ENCODE measurements at regions not wholly inside any gene's neighbourhood (a gene's known extent, or its start where the extent isn't known, plus 50 kb on each side); places are given as distances from the start of the nearest gene placed in this dataset.
"Not testable (repeated sequence)": the region's sequence is repeated elsewhere in the genome, so short reads cannot be mapped to it uniquely, and the experiment has no call there.

DNA sequence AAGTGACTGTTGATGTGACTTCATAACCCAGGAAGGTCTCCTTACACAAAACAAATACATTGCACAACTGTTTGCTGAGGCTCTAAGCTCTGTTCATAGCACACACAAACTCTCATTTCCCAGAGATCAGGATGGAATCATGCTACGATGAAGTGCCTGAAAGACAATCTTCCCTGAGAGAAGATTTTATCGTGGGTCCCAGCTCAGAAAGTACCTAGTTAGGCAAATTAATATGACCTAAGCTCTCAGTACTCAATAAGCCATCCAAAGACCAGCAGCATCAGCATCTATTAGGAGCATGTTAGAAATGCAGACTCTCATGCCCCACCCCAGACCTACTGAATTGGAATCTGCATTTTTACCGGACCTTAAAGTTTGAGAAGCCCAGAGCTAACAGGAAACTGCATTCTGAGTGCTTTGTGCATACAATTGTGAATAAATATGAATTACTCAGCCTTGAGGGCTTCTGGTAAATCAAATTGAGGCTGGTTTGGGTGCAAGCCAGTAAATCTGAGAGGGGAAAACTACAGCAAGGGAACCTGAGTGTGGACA is 161.5 kb upstream of the C2CD4B start:
- H3K4me3 ChIP-seq (ENCODE audit: control insufficient read depth, low read depth, low read length): no peak overlapping the region
- no peak for DNase-seq (ENCODE audit: low read depth)
- TF ChIP-seq, protein P1, sequence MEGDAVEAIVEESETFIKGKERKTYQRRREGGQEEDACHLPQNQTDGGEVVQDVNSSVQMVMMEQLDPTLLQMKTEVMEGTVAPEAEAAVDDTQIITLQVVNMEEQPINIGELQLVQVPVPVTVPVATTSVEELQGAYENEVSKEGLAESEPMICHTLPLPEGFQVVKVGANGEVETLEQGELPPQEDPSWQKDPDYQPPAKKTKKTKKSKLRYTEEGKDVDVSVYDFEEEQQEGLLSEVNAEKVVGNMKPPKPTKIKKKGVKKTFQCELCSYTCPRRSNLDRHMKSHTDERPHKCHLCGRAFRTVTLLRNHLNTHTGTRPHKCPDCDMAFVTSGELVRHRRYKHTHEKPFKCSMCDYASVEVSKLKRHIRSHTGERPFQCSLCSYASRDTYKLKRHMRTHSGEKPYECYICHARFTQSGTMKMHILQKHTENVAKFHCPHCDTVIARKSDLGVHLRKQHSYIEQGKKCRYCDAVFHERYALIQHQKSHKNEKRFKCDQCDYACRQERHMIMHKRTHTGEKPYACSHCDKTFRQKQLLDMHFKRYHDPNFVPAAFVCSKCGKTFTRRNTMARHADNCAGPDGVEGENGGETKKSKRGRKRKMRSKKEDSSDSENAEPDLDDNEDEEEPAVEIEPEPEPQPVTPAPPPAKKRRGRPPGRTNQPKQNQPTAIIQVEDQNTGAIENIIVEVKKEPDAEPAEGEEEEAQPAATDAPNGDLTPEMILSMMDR (conservative IDR thresholded peaks at IDR 0.05; ENCODE audit: control insufficient read depth, insufficient read depth, low read depth, low read length): no peak

DNA sequence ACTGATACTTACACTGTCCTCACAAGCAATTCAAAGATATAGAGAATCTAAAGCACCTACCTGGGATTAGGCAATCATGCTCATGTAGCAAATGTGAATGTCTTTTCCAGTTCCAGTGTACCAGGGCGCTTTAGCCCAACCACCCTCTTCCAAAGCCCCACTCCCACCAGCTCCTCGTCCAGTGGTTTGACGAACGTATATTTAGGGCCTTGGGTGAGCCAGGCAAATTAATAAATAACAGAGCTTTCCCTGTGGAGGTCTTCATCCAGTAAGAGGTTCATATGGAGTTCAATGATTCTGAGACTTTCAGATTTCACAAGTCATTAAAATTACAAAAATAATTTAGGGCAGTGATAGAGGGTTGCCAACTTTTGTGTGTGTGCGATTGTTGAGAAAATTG is 162.3 kb upstream of the C2CD4B start:
- no peak for DNase-seq (ENCODE audit: low read depth)
- TF ChIP-seq, protein P1 (conservative IDR thresholded peaks at IDR 0.05; ENCODE audit: control insufficient read depth, insufficient read depth, low read depth, low read length): no peak
- H3K4me3 ChIP-seq (ENCODE audit: control insufficient read depth, low read depth, low read length): no peak overlapping the region

GRCh38 chr15:62332472-62332871 is 167.4 kb upstream of the C2CD4B start:
- not testable (repeated sequence) for DNase-seq (ENCODE audit: low read depth); H3K4me3 ChIP-seq (ENCODE audit: control insufficient read depth, low read depth, low read length)

DNA sequence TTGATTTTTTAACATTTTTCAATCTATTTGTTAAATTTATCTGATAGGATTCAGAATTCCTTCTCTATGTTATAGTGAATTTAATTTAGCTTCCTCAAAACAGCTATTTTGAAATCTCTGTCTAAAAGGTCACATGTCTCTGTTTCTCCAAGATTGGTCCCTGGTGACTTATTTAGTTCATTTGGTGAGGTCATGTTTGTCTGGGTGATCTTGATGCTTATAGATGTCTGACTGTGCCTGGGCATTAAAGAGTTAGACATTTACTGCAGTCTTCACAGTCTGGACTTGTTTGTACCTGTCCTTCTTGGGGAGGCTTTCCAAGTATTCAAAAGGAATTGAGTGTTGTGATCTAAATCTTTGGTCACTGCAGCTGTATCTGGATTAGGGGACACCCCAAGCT is 169.5 kb upstream of the C2CD4B start:
- TF ChIP-seq, protein P1 (conservative IDR thresholded peaks at IDR 0.05; ENCODE audit: control insufficient read depth, insufficient read depth, low read depth, low read length): no peak
- no peak overlapping the region for H3K4me3 ChIP-seq (ENCODE audit: control insufficient read depth, low read depth, low read length)
- peak; percentile 11 for DNase-seq (ENCODE audit: low read depth)

DNA sequence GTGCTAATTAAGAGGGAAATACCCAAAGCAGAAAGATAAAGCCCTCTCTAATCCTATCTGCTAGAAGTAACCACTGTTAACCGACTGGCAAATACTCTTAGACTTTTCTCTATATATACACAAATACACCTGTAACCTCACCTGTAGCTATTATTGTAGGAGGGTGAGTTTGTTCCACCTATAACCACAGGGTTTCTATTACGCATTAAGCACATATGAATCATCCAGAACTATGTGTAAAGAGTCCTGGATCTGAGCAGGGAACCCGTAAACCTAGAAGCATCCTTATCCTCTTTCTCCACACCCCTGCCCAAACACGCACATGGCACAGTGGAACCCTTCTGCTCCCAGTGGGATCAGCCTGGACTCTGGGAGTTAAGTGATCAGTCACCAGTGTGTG is 172.8 kb upstream of the C2CD4B start:
- DNase-seq (ENCODE audit: low read depth): no peak
- no peak overlapping the region for H3K4me3 ChIP-seq (ENCODE audit: control insufficient read depth, low read depth, low read length)
- TF ChIP-seq, protein P1 (conservative IDR thresholded peaks at IDR 0.05; ENCODE audit: control insufficient read depth, insufficient read depth, low read depth, low read length): no peak

DNA sequence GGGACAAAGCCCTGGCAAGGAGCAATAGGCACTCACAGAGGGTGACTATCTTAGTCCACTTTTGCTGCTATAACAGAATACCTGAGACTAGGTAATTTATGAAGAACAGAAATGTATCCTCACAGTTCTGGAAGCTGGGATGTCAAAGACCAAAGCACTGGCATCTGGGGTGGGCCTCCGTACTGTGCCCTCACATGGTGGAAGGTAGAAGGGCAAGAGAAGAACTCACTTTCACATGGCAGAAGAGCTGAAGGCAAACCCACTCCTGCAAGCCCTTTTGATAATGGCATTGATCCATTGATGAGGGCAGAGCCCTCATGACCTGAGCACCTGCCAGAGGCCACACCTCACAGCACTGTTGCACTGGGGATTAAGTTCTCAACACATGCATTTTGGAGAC is 173.4 kb upstream of the C2CD4B start:
- TF ChIP-seq, protein P1 (conservative IDR thresholded peaks at IDR 0.05; ENCODE audit: control insufficient read depth, insufficient read depth, low read depth, low read length): no peak
- H3K4me3 ChIP-seq (ENCODE audit: control insufficient read depth, low read depth, low read length): no peak overlapping the region
- no peak for DNase-seq (ENCODE audit: low read depth)

GRCh38 chr15:62342959-62343358 is 177.9 kb upstream of the C2CD4B start:
- TF ChIP-seq, protein P1 (conservative IDR thresholded peaks at IDR 0.05; ENCODE audit: control insufficient read depth, insufficient read depth, low read depth, low read length): no peak
- H3K4me3 ChIP-seq (ENCODE audit: control insufficient read depth, low read depth, low read length): no peak overlapping the region
- DNase-seq (ENCODE audit: low read depth): no peak
